K562 (cell line): ENCODE measurements at regions not wholly inside any gene's neighbourhood (a gene's known extent, or its start where the extent isn't known, plus 50 kb on each side); places are given as distances from the start of the nearest gene placed in this dataset.

ENCODE experiments used
- ATAC-seq: fragments of 200-7000 bp; cut with Tn5 transposase; 3 replicates; pipeline ENCODE4 v1.9.1; 2020; ENCODE audit warnings: moderate library complexity
- BruUV-seq: library from RNA; stranded (reverse); fragments of 400-500 nt; replicated peaks from 2 replicates; lab custom pipeline; 2021; lab: Mats Ljungman, UMichigan
- CTCF ChIA-PET: fragments of 300-600 bp; formaldehyde crosslinking; extraction: SDS; loops from one replicate; lab custom pipeline; 2021; ENCODE audit warnings: low intra/inter-chr PET ratio; lab: Yijun Ruan, JAX
- POLR2A ChIA-PET: fragments of 300-600, 350-650 bp; sonication (Branson Sonifier 250); formaldehyde crosslinking; extraction: SDS; loops from one replicate; lab custom pipeline; 2021; ENCODE audit warnings: antibody characterized with exemption, inconsistent platforms; lab: Yijun Ruan, JAX
- DNase-seq, 4 experiments: peaks; one replicate each; pipeline versions ENCODE4 v3.0.0 to v3.0.0-alpha.2; 2011 to 2018; ENCODE audit warnings: low spot score in 3 of 4, mixed read lengths in 3 of 4; ENCODE audit errors: extremely low read depth in 1 of 4
- FAIRE-seq: peaks from 2 replicates; lab custom pipeline; 2011; peaks lifted over from hg19 to GRCh38; lab: Jason Lieb, UNC
- H2AFZ ChIP-seq: 2 replicates; pipeline ENCODE4 v1.6.0; 2011; ENCODE audit warnings: low read depth, low read length, control low read depth, inconsistent platforms
- H3K27ac ChIP-seq: fragments of 200-600 bp; 3 replicates; pipeline ENCODE4 v1.8.0; 2011; ENCODE audit warnings: low read depth, mild to moderate bottlenecking, control low read depth, inconsistent platforms, low read length, moderate library complexity, mixed read lengths; ENCODE audit errors: extremely low read depth
- H3K27me3 ChIP-seq, 2 experiments: fragments of 300-600 bp in 1 of 2; 2 replicates in 1 of 2; 3 replicates in 1 of 2; pipeline versions ENCODE4 v1.6.0 to v1.8.0; 2011; ENCODE audit warnings: inconsistent platforms in 2 of 2, low read length in 2 of 2, mild to moderate bottlenecking in 1 of 2, mixed read lengths in 1 of 2, moderate library complexity in 1 of 2; ENCODE audit not compliant: control insufficient read depth in 2 of 2, insufficient read depth in 2 of 2
- H3K36me3 ChIP-seq: fragments of 300-600 bp; 3 replicates; pipeline ENCODE4 v1.8.0; 2011; ENCODE audit warnings: mild to moderate bottlenecking, low read length, inconsistent platforms; ENCODE audit not compliant: control insufficient read depth, insufficient read depth
- H3K4me1 ChIP-seq, 2 experiments: fragments of 200-600 bp in 1 of 2; replicated peaks in 1 of 2; 2 replicates in 1 of 2; 3 replicates in 1 of 2; pipeline versions ENCODE4 v1.5.1 to v1.8.0; 2011; ENCODE audit warnings: inconsistent platforms in 2 of 2, low read length in 2 of 2, mild to moderate bottlenecking in 1 of 2, mixed read lengths in 1 of 2, moderate library complexity in 1 of 2; ENCODE audit not compliant: control insufficient read depth in 2 of 2, insufficient read depth in 2 of 2
- H3K4me2 ChIP-seq: 2 replicates; pipeline ENCODE4 v1.6.1; 2011; ENCODE audit warnings: low read length, control low read depth, inconsistent platforms, mixed read lengths; ENCODE audit not compliant: insufficient read depth
- H3K4me3 ChIP-seq: fragments of 200-600 bp; sonication (generic), shearing (Covaris generic); 2 replicates; pipeline ENCODE4 v1.5.1; 2016; ENCODE audit warnings: control low read depth, inconsistent platforms
- H3K79me2 ChIP-seq: fragments of 200-600 bp; 3 replicates; pipeline ENCODE4 v1.8.0; 2011; ENCODE audit warnings: low read length, inconsistent platforms; ENCODE audit not compliant: control insufficient read depth, insufficient read depth
- H3K9ac ChIP-seq, 2 experiments: 2 replicates each; pipeline versions ENCODE4 v1.6.0 to v1.6.1; 2011; ENCODE audit warnings: low read depth in 2 of 2, low read length in 2 of 2, control low read depth in 1 of 2, inconsistent platforms in 1 of 2, mild to moderate bottlenecking in 1 of 2, mixed read lengths in 1 of 2; ENCODE audit not compliant: insufficient read depth in 1 of 2
- H3K9me1 ChIP-seq: one replicate; pipeline ENCODE4 v1.6.0; 2011; ENCODE audit warnings: inconsistent platforms, mild to moderate bottlenecking, low read length, moderate library complexity; ENCODE audit not compliant: control insufficient read depth, insufficient read depth
- H3K9me3 ChIP-seq: replicated peaks from 2 replicates; pipeline ENCODE4 v1.5.1; 2011; ENCODE audit warnings: low read depth, low read length, inconsistent platforms; ENCODE audit not compliant: control insufficient read depth, insufficient read depth
- H4K20me1 ChIP-seq: replicated peaks from 2 replicates; pipeline ENCODE4 v1.6.1; 2011; ENCODE audit warnings: low read length, inconsistent platforms, mixed read lengths; ENCODE audit not compliant: control insufficient read depth, insufficient read depth
- CBX5 ChIP-seq: IDR thresholded peaks from 2 replicates; pipeline ENCODE4 v1.6.1; 2014; ENCODE audit warnings: low read depth, borderline replicate concordance
- E2F1 ChIP-seq: sonication (generic); formaldehyde crosslinking; IDR thresholded peaks from 2 replicates; pipeline ENCODE4 v1.8.1; 2023; ENCODE audit warnings: mild to moderate bottlenecking, missing genetic modification reagents, moderate library complexity
- EZH2 ChIP-seq: IDR thresholded peaks from 2 replicates; pipeline ENCODE4 v1.6.1; 2012; ENCODE audit warnings: low read depth, mild to moderate bottlenecking, inconsistent platforms, low read length, borderline replicate concordance
- NFIC ChIP-seq: fragments of 450-650 bp; IDR thresholded peaks from 2 replicates; pipeline ENCODE4 v1.6.1; 2017; ENCODE audit warnings: mild to moderate bottlenecking, inconsistent platforms
- NFRKB ChIP-seq: fragments of 450-650 bp; IDR thresholded peaks from 2 replicates; pipeline ENCODE4 v1.6.1; 2016; ENCODE audit warnings: low read depth
- NRF1 ChIP-seq, 2 experiments: fragments of 450-650 bp; IDR thresholded peaks in 1 of 2; conservative IDR thresholded peaks in 1 of 2; 2 replicates each; pipeline ENCODE4 v1.6.1; 2014; ENCODE audit warnings: mild to moderate bottlenecking in 2 of 2
- RBBP5 ChIP-seq: fragments of 200-600 bp; sonication (generic); IDR thresholded peaks from 2 replicates; pipeline ENCODE4 v1.6.1; 2012; ENCODE audit warnings: borderline replicate concordance, mild to moderate bottlenecking, low read length, control low read depth, inconsistent platforms; ENCODE audit not compliant: insufficient read depth, poor library complexity, severe bottlenecking
- RBM34 ChIP-seq: fragments of 200-400 bp; formaldehyde crosslinking; IDR thresholded peaks from 2 replicates; pipeline ENCODE4 v1.6.1; 2018; ENCODE audit warnings: low read length, borderline replicate concordance; ENCODE audit not compliant: insufficient read depth
- XRCC5 ChIP-seq: fragments of 200-400 bp; formaldehyde crosslinking; IDR thresholded peaks from 2 replicates; pipeline ENCODE4 v1.6.1; 2017; ENCODE audit warnings: low read depth, mild to moderate bottlenecking, low read length
- ZNF133 ChIP-seq: fragments of 250-450 bp; sonication (Bioruptor Pico); IDR thresholded peaks from 2 replicates; pipeline ENCODE4 v1.4.0; 2020; ENCODE audit warnings: mild to moderate bottlenecking
- ZNF57 ChIP-seq: fragments of 450-650 bp; formaldehyde crosslinking; IDR thresholded peaks from 2 replicates; pipeline ENCODE4 v1.4.0; 2020; ENCODE audit warnings: mild to moderate bottlenecking, moderate library complexity
- WGBS: fragments of 100-300 bp; shearing (Covaris generic); methylation state at CpG from one replicate; pipeline ENCODE4 v1.1.6; 2016; ENCODE audit warnings: low coverage, mixed read lengths; ENCODE audit not compliant: insufficient coverage; ENCODE audit errors: missing lambda C conversion rate; 5-methylcytosine and 5-hydroxymethylcytosine counted together
- in situ Hi-C: fragments of 300-500 bp; cut with MboI; formaldehyde crosslinking; loops from 4 replicates; pipeline ENCODE4 v1.15.0; 2018; ENCODE audit warnings: inconsistent platforms, mixed read lengths
- intact Hi-C: fragments of 100-400 bp; cut with micrococcal nuclease; formaldehyde crosslinking; loops from 2 replicates; pipeline ENCODE4 v1.14.2; 2022
- TF ChIP-seq, protein P1 (sequence below): fragments of 450-650 bp; IDR thresholded peaks from 2 replicates; pipeline ENCODE4 v1.6.1; 2018; ENCODE audit warnings: mild to moderate bottlenecking, low read depth; ENCODE audit not compliant: partially characterized antibody
- TF ChIP-seq, protein P2 (sequence below): sonication (generic); formaldehyde crosslinking; IDR thresholded peaks from 2 replicates; pipeline ENCODE4 v1.8.1; 2023; ENCODE audit warnings: mild to moderate bottlenecking, missing genetic modification reagents

GRCh38 chr10:130877126-130877525 lies 434.4 kb downstream of the TCERG1L start:
- WGBS: 0% methylated on average over 3 of the region's 3 CpGs
- BruUV-seq: no TSS peak
- FAIRE-seq: no peak
- Histone ChIP-seq H3K79me2 (no peaks in the 10 kb centered on the region), H2AFZ (no peak overlapping the region)
- TF ChIP-seq XRCC5 (no peak), E2F1 (CRISPR knock-in tag) (no peak), RBM34 (no peak), EZH2 (no peak)
- TF ChIP-seq, all 486 proteins: peak for 0
- Histone ChIP-seq H3K36me3 (no peaks in the 10 kb centered on the region), H3K4me1 (no peaks in the 10 kb centered on the region), H3K9ac (no peak overlapping the region), H3K4me3 (no peak overlapping the region), H3K9me3 (no peaks in the 10 kb centered on the region), H4K20me1 (no peaks in the 10 kb centered on the region), H3K27me3 (no peaks in the 10 kb centered on the region), H3K4me2 (no peak overlapping the region), H3K27ac (no peak overlapping the region), H3K9me1 (no peaks in the 10 kb centered on the region)
- in situ Hi-C loops (no loop called here), intact Hi-C loops (no loop called here)
- POLR2A ChIA-PET: no interaction called here
- DNase-seq: no peak
- CTCF ChIA-PET: no interaction called here
- ATAC-seq: no peak

GRCh38 chr10:130878131-130878530 lies 433.4 kb downstream of the TCERG1L start:
- FAIRE-seq (no peak), DNase-seq (no peak), ATAC-seq (no peak)
- H3K79me2 ChIP-seq: no peaks in the 10 kb centered on the region
- ChIA-PET CTCF (no interaction called here), POLR2A (no interaction called here)
- intact Hi-C loops (no loop called here), in situ Hi-C loops (no loop called here)
- 0% methylated on average over 1 of the region's 1 CpG for WGBS
- BruUV-seq: no TSS peak
- no peaks in the 10 kb centered on the region for H4K20me1 ChIP-seq
- no peak overlapping the region for H3K27ac ChIP-seq
- H3K9ac ChIP-seq: no peak overlapping the region
- no peaks in the 10 kb centered on the region for H3K9me3 ChIP-seq
- no peak overlapping the region for H3K4me2 ChIP-seq
- no peaks in the 10 kb centered on the region for H3K4me1 ChIP-seq
- H3K4me3 ChIP-seq: no peak overlapping the region
- H2AFZ ChIP-seq: no peak overlapping the region
- H3K27me3 ChIP-seq: no peaks in the 10 kb centered on the region
- no peaks in the 10 kb centered on the region for H3K9me1 ChIP-seq
- H3K36me3 ChIP-seq: no peaks in the 10 kb centered on the region
- TF ChIP-seq, protein P1, sequence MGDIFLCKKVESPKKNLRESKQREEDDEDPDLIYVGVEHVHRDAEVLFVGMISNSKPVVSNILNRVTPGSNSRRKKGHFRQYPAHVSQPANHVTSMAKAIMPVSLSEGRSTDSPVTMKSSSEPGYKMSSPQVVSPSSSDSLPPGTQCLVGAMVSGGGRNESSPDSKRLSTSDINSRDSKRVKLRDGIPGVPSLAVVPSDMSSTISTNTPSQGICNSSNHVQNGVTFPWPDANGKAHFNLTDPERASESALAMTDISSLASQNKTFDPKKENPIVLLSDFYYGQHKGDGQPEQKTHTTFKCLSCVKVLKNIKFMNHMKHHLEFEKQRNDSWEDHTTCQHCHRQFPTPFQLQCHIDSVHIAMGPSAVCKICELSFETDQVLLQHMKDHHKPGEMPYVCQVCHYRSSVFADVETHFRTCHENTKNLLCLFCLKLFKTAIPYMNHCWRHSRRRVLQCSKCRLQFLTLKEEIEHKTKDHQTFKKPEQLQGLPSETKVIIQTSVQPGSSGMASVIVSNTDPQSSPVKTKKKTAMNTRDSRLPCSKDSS: no peak
- TF ChIP-seq NFRKB: no peak
- TF ChIP-seq, protein P2, sequence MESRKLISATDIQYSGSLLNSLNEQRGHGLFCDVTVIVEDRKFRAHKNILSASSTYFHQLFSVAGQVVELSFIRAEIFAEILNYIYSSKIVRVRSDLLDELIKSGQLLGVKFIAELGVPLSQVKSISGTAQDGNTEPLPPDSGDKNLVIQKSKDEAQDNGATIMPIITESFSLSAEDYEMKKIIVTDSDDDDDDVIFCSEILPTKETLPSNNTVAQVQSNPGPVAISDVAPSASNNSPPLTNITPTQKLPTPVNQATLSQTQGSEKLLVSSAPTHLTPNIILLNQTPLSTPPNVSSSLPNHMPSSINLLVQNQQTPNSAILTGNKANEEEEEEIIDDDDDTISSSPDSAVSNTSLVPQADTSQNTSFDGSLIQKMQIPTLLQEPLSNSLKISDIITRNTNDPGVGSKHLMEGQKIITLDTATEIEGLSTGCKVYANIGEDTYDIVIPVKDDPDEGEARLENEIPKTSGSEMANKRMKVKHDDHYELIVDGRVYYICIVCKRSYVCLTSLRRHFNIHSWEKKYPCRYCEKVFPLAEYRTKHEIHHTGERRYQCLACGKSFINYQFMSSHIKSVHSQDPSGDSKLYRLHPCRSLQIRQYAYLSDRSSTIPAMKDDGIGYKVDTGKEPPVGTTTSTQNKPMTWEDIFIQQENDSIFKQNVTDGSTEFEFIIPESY: no peak
- no peak for TF ChIP-seq RBBP5
- TF ChIP-seq ZNF133 (CRISPR knock-in tag): no peak
- no peak for TF ChIP-seq NRF1 (conservative IDR thresholded peaks at IDR 0.05 in 1 of 2, IDR thresholded peaks at IDR 0.05 in 1 of 2)
- no peak for TF ChIP-seq ZNF57 (CRISPR knock-in tag)
- no peak for TF ChIP-seq CBX5
- no peak for TF ChIP-seq NFIC
